ENCODE measurements at regions not wholly inside any gene's neighbourhood (a gene's known extent, or its start where the extent isn't known, plus 50 kb on each side); places are given as distances from the start of the nearest gene placed in this dataset.

DNA sequence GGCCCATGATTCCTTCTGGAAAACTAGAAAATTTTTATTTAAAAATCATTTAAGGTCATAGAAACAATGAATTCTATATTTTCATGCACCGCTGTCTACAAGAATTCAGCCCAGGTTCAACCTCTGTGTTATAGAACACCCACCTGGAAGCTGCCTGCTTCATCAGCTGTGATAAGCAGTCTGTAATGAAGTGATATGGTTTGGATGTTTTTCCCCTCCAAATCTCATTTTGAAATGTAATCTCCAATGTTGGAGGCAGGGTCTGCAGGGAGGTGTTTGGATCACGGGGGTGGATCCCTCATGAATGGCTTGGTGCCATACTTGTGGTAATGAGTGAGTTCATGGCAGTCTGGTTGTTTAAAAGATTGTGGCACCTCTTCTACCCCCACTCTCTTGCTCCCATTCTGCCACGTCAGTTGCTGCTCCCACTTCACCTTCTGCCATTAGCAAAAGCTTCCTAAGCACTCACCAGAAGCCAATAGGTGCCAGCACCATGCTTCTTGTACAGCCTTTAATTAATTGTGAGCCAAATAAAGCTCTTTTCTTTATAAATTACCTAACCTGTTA, 55.6 kb downstream of the MRPL32 start:
- peaks cover 5% of the 10 kb centered on the region for H3K27me3 Mint-ChIP-seq
- DNase-seq (ENCODE audit: low spot score in 2 of 2) (no peak), ATAC-seq (ENCODE audit: low read depth) (no peak)
- no peaks in the 10 kb centered on the region for H3K36me3 Mint-ChIP-seq
- H3K4me1 Mint-ChIP-seq, result no peaks in the 10 kb centered on the region
- no peak overlapping the region for H3K27ac Mint-ChIP-seq
- no peak overlapping the region for H3K4me3 Mint-ChIP-seq
- H3K9me3 Mint-ChIP-seq, result peaks cover 6% of the 10 kb centered on the region

DNA sequence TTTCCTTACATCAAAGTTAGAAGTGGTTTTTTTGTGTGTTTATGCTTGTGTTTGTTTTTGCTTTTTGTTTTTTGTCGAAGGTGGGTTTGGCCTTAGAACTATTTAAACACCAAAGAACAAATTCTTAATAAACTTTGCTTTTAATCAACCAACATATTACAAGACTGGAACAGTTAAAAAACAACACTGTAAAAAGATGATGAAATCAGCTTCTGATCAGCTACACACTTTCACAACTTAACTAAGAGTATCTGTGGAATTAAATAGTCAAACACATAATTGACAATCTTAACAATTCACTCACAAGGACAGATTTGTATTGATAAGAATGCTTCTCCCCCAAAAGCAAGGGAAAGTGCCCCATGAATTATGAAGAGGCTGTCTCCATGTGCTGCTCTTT, 58.8 kb downstream of the MRPL32 start:
- Mint-ChIP-seq H3K27me3 (peaks cover 4% of the 10 kb centered on the region), H3K9me3 (peaks cover under 1% of the 10 kb centered on the region), H3K27ac (no peak overlapping the region), H3K4me3 (no peak overlapping the region), H3K4me1 (no peaks in the 10 kb centered on the region), H3K36me3 (no peaks in the 10 kb centered on the region)
- DNase-seq (ENCODE audit: low spot score in 2 of 2), result no peak
- ATAC-seq (ENCODE audit: low read depth), result no peak

DNA sequence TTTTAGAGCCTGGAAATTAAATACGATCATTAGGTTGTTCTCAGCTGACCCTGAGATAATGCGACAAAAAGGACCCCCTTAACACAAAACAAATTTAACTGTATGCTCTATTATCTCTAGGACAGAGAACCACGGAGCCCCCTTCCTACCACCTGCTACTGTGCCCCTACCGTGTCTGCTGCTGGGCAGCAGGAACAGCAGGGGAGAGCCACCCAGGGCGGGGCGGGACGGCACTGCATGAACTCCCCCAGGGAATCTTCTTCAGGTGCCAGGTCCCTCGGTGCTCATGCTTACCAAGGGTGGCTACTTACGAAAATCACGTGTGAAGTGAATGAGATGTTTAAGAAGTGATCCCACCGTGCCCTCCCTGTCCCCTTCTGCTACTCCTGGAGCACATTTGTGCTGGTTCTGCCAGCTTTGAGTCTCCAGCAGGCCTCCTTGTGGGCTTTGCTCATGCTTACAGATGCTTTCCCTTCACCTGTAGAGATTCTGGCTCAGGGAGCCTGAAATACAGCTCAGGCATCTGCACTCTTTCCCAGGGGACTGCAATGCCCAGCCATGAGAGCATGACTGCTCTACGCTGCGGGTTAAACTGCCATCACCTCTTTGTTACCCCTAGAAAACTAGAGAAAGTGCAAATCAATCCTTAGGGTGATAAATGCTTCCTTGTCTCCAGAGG, 59.9 kb downstream of the MRPL32 start:
- ATAC-seq (ENCODE audit: low read depth) (no peak), DNase-seq (ENCODE audit: low spot score in 2 of 2) (no peak)
- Mint-ChIP-seq H3K4me1 (no peaks in the 10 kb centered on the region), H3K4me3 (no peak overlapping the region), H3K27ac (no peak overlapping the region), H3K9me3 (no peaks in the 10 kb centered on the region), H3K36me3 (no peaks in the 10 kb centered on the region), H3K27me3 (peaks cover 2% of the 10 kb centered on the region)

DNA sequence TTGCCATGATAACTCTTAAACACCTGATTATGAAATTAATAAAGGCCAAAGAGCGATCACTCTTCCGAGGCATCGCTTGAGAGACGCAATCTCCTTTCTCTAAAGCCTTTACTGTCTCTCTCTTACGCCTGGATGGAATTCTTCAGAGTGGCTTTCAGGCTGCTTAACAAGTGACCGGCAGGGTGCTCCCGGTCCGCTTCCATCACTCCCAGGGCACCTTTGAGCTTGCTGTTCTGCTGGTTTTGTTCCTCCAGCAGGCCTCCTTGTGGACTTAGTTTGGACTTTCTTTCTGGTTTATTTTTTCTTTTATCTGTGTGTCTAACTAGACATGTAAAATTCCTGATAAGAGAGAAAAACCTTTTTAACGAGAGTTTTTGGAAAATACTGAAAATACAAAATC, 60.9 kb downstream of the MRPL32 start:
- peaks cover 2% of the 10 kb centered on the region for H3K27me3 Mint-ChIP-seq
- no peaks in the 10 kb centered on the region for H3K9me3 Mint-ChIP-seq
- H3K36me3 Mint-ChIP-seq, result no peaks in the 10 kb centered on the region
- no peak for ATAC-seq (ENCODE audit: low read depth)
- no peak overlapping the region for H3K4me3 Mint-ChIP-seq
- no peak for DNase-seq (ENCODE audit: low spot score in 2 of 2)
- no peak overlapping the region for H3K27ac Mint-ChIP-seq
- no peaks in the 10 kb centered on the region for H3K4me1 Mint-ChIP-seq

DNA sequence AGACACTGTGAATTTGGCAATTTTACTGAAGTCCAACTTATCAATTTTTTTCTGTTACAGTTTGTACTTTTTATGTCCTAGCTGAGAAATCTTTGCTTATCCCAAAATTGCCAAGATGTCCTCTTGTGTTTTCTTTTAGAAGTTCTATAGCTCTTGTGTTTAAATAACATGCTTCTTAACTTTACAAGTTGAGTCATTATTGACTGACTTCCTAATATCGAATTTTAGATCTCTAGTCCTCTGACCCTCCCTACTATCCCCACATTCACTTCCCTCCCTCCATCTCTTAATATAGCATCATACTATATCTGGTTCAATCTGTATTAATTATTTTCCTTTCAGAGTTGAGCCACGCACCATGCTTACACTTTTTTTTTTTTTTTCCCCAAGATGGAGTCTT, 61.9 kb downstream of the MRPL32 start:
- no peak overlapping the region for H3K27ac Mint-ChIP-seq
- no peaks in the 10 kb centered on the region for H3K4me1 Mint-ChIP-seq

DNA sequence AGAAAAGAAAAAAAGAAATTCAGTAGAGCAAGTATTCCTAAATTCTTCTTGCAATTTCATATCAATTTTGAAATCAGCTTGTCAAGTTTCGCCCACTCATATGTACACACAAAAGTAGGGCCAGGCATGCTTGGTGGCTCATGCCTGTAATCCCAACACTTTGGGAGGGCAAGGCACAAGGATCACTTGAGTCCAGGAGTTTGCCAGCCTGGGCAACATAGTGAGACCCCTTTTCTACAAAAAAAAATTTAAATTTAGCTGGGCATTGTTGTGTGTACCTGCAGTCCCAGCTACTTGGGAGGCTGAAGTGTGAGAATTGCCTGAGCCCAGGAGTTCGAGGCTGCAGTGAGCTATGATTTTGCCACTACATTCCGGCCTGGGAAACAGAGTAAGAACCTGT, 65.4 kb downstream of the MRPL32 start:
- Mint-ChIP-seq H3K27ac (no peak overlapping the region), H3K9me3 (no peaks in the 10 kb centered on the region), H3K36me3 (no peaks in the 10 kb centered on the region), H3K27me3 (peaks cover 2% of the 10 kb centered on the region), H3K4me3 (no peak overlapping the region), H3K4me1 (no peaks in the 10 kb centered on the region)
- ATAC-seq (ENCODE audit: low read depth) (no peak), DNase-seq (ENCODE audit: low spot score in 2 of 2) (no peak)

More for the DNA sequence above, 61.9 kb downstream of the MRPL32 start:
- Mint-ChIP-seq H3K27me3 (peaks cover 2% of the 10 kb centered on the region), H3K4me3 (no peak overlapping the region), H3K36me3 (no peaks in the 10 kb centered on the region), H3K9me3 (no peaks in the 10 kb centered on the region)
- no peak for ATAC-seq (ENCODE audit: low read depth)
- DNase-seq (ENCODE audit: low spot score in 2 of 2), result no peak

DNA sequence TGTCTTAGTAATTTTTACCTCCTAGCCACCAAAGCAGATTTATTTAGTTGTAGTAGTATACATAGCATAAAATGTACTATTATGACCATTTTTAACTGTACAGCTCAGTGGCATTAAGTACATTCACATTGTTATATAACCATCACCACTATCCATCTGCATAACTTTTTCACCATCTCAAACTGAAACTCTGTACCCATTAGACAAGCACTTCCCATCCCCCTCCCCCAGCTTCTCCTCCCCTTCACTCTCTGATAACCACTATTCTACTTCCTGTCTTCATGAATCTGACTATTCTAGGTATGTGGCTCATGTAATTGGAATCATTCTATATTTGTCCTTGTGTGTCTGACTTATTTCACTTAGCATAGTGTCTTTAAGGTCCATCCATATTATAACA, 71.9 kb downstream of the MRPL32 start:
- Mint-ChIP-seq H3K36me3 (no peaks in the 10 kb centered on the region), H3K27ac (no peak overlapping the region), H3K4me3 (no peak overlapping the region), H3K9me3 (no peaks in the 10 kb centered on the region), H3K27me3 (peaks cover 6% of the 10 kb centered on the region), H3K4me1 (no peaks in the 10 kb centered on the region)
- DNase-seq (ENCODE audit: low spot score in 2 of 2), result no peak
- no peak for ATAC-seq (ENCODE audit: low read depth)

DNA sequence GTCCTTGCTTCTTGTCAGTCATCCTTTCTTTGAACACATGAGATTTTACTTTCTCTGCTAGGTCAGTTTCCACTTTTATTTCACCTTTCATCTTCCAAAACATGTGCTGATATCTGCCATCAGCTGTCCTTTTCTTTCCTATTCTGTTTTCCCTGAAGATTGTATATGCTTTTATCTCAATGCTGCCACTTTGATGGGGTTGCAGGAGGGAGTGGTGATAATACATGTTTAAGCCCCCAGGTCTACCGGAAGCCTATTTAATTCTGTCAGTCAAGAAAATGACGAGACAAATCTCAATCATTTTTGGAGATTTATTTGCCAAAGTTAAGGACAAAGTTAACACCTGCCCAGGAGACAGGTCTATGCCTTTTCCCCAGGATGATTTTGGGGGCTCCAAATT, 73.8 kb downstream of the MRPL32 start:
- Mint-ChIP-seq H3K4me3 (no peak overlapping the region), H3K27ac (no peak overlapping the region), H3K27me3 (peaks cover 7% of the 10 kb centered on the region), H3K4me1 (no peaks in the 10 kb centered on the region), H3K9me3 (no peaks in the 10 kb centered on the region), H3K36me3 (no peaks in the 10 kb centered on the region)
- DNase-seq (ENCODE audit: low spot score in 2 of 2) (no peak), ATAC-seq (ENCODE audit: low read depth) (no peak)

DNA sequence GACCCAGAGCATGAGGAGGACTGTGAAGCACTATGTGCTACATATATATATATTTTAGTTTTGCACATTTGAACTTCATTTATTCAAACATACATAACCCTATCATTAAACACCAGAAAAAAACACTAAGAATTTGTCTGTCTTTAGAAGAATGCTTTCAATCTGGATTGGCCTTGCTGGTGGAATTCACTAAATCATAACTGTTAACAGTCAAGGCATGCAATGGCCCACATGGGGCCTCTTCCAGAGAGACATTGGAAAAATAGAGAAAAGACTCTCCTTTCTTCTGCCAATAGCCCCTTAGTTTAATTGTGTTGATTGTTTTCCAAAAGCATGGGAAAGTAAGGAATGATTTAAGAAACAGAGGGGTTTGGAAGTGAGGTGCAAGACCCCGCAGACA, 77.9 kb downstream of the MRPL32 start:
- no peak for DNase-seq (ENCODE audit: low spot score in 2 of 2)
- Mint-ChIP-seq H3K4me1 (no peaks in the 10 kb centered on the region), H3K9me3 (peaks cover 2% of the 10 kb centered on the region), H3K4me3 (no peak overlapping the region), H3K27ac (no peak overlapping the region), H3K27me3 (peaks cover 12% of the 10 kb centered on the region), H3K36me3 (peaks cover 1% of the 10 kb centered on the region)
- ATAC-seq (ENCODE audit: low read depth), result no peak

DNA sequence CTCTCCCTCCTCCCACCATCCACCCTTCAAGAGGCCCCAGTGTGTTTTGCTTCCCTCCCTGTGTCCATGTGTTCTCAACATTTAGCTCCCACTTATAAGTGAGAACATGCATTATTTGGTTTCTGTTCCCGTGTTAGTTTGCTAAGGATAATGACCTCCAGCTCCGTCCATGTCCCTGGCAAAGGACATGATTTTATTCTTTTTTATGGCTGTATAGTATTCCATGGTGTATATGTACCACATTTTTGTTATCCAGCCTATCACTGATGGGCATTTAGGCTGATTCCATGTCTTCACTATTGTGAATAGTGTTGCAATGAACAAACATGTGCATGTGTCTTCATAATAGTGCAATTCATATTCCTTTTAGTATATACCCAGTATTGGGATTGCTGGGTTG, 79.7 kb downstream of the MRPL32 start:
- no peaks in the 10 kb centered on the region for H3K4me1 Mint-ChIP-seq
- H3K4me3 Mint-ChIP-seq, result no peak overlapping the region
- peaks cover 12% of the 10 kb centered on the region for H3K27me3 Mint-ChIP-seq
- H3K9me3 Mint-ChIP-seq, result peaks cover 2% of the 10 kb centered on the region
- DNase-seq (ENCODE audit: low spot score in 2 of 2), result no peak
- H3K36me3 Mint-ChIP-seq, result peaks cover 1% of the 10 kb centered on the region
- H3K27ac Mint-ChIP-seq, result no peak overlapping the region
- ATAC-seq (ENCODE audit: low read depth), result no peak

DNA sequence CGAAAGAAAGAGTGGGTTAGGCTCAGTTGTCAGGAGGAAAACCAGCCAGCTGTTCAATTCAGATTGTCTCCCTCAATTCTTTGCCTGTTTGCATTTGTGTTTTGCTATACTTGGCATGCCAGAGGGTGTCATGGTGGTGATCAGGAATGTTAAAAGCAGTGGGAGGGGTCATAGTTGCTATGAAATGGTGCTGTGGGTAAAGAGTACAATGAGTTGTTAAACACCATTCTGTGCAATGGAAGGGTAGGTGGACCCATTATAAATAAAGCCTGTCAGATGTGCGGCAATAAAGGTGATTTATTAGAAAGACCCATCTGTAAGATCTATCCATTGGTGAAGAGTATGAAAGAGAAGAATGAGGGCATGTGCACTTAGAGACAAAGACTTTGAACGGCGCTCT, 82.2 kb downstream of the MRPL32 start:
- Mint-ChIP-seq H3K27ac (no peak overlapping the region), H3K27me3 (peaks cover 11% of the 10 kb centered on the region), H3K9me3 (peaks cover 2% of the 10 kb centered on the region), H3K4me3 (no peak overlapping the region), H3K4me1 (no peaks in the 10 kb centered on the region), H3K36me3 (peaks cover 1% of the 10 kb centered on the region)
- ATAC-seq (ENCODE audit: low read depth), result no peak
- DNase-seq (ENCODE audit: low spot score in 2 of 2), result no peak

DNA sequence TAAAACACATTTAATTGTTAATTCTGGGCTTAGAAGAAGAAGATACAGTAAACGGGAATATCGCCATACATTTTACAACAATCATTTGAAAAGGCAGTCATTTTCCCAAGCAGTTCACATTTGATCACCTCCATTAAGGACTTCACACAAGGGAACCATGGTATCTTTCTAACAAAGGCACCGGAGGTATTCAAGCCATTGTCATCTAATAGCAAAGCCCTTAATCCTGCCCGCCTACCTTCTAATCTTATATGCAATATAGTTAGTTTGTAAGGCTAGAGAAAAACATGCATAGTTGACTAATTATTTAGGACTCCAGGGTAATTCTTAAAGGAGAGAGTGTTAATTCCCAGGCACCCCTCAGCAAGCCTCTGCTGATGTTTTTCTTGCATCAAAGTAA, 83.1 kb downstream of the MRPL32 start:
- Mint-ChIP-seq H3K4me3 (no peak overlapping the region), H3K36me3 (peaks cover 1% of the 10 kb centered on the region), H3K4me1 (no peaks in the 10 kb centered on the region), H3K9me3 (peaks cover 2% of the 10 kb centered on the region), H3K27ac (no peak overlapping the region), H3K27me3 (peaks cover 11% of the 10 kb centered on the region)
- ATAC-seq (ENCODE audit: low read depth), result no peak
- DNase-seq (ENCODE audit: low spot score in 2 of 2), result no peak

DNA sequence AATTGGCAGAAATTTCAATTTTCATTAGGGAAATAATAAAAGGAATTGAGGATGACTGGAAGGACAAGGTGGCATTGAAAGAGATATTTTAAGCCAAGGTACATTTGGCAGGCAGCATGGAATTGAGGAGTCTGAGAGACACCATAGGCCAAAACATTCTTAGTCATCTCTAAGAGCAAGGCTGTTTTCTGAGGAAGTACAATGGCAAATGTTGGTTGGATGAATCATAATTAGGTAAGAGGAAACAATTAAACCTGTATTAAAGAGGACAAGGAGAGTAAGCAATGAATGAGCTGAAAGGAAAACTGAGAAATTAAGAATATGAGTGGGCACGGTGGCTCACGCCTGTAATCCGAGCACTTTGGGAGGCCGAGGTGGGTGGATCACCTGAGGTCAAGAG, 86.3 kb downstream of the MRPL32 start:
- DNase-seq (ENCODE audit: low spot score in 2 of 2), result no peak
- Mint-ChIP-seq H3K4me1 (peaks cover 4% of the 10 kb centered on the region), H3K9me3 (no peaks in the 10 kb centered on the region), H3K27ac (no peak overlapping the region), H3K27me3 (peaks cover 11% of the 10 kb centered on the region), H3K36me3 (no peaks in the 10 kb centered on the region), H3K4me3 (no peak overlapping the region)
- no peak for ATAC-seq (ENCODE audit: low read depth)

DNA sequence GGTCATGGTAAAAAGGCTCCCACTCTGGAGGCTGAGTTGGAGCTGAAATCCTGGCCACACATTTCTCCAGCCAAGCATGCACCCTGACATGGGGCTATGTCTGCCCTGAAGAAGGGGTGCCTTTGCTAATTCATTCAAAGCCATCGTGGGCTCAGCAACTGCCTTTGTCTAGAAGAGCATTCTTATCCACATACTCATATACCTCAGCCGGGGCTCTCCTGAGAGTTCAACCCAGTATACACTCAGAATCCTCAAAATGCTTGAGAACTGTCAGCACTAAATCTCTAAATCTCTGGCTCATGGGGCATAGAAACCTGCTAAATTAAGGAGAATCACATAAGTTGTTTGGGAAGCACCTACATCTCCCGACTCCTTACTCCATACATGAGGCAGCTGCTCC, 89.3 kb downstream of the MRPL32 start:
- Mint-ChIP-seq H3K27me3 (peaks cover 3% of the 10 kb centered on the region), H3K9me3 (no peaks in the 10 kb centered on the region)
- no peak for ATAC-seq (ENCODE audit: low read depth)

DNA sequence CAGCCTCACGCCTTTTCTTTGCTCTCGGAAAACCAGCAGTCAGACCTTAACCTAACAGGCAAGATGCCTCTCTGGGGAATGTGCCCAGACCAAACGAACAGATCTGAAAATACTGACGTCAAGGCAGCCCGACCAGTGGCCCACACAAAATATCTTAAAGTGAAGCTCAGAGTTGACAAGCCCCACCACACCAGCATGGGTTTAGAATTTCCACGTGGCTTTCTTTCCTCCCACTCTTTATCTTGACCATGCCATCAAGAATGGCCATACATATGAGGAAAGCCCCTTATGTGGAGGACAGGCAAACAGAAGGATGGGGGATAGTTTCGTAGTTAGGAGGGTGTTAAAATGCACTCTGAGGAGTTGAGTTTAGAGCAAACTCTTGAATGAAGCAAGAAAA, 89.8 kb downstream of the MRPL32 start:
- ATAC-seq (ENCODE audit: low read depth) (no peak), DNase-seq (ENCODE audit: low spot score in 2 of 2) (no peak)
- no peak overlapping the region for H3K4me3 Mint-ChIP-seq
- no peaks in the 10 kb centered on the region for H3K9me3 Mint-ChIP-seq
- H3K27me3 Mint-ChIP-seq, result peaks cover 3% of the 10 kb centered on the region
- H3K36me3 Mint-ChIP-seq, result no peaks in the 10 kb centered on the region
- H3K27ac Mint-ChIP-seq, result no peak overlapping the region
- H3K4me1 Mint-ChIP-seq, result peaks cover 4% of the 10 kb centered on the region

More for the DNA sequence above, 89.3 kb downstream of the MRPL32 start:
- Mint-ChIP-seq H3K27ac (no peak overlapping the region), H3K4me3 (no peak overlapping the region), H3K36me3 (no peaks in the 10 kb centered on the region), H3K4me1 (peaks cover 4% of the 10 kb centered on the region)
- DNase-seq (ENCODE audit: low spot score in 2 of 2), result no peak

Measured in memory B cell (primary cell).